HepG2 (cell line): ENCODE measurements at regions not wholly inside any gene's neighbourhood (a gene's known extent, or its start where the extent isn't known, plus 50 kb on each side); places are given as distances from the start of the nearest gene placed in this dataset.

Source experiments
- ATF3 ChIP-seq: sonication (generic); formaldehyde crosslinking; IDR thresholded peaks from 2 replicates; pipeline ENCODE4 v1.4.0; 2020; ENCODE audit warnings: missing genetic modification reagents
- ATRX ChIP-seq: sonication (generic); formaldehyde crosslinking; IDR thresholded peaks from 2 replicates; pipeline ENCODE4 v1.4.0; 2020; ENCODE audit warnings: missing genetic modification reagents, borderline replicate concordance
- BRCA1 ChIP-seq: sonication (generic); formaldehyde crosslinking; IDR thresholded peaks from 2 replicates; pipeline ENCODE4 v1.4.0; 2020; ENCODE audit warnings: missing genetic modification reagents
- CENPT ChIP-seq: sonication (generic); formaldehyde crosslinking; IDR thresholded peaks from 2 replicates; pipeline ENCODE4 v1.8.0; 2022; ENCODE audit warnings: low read depth, mild to moderate bottlenecking, moderate library complexity, missing genetic modification reagents
- EZH2 ChIP-seq: conservative IDR thresholded peaks from 2 replicates; pipeline ENCODE4 v1.6.1; 2012; ENCODE audit warnings: mild to moderate bottlenecking, low read depth, low read length, moderate library complexity
- HOXA3 ChIP-seq: sonication (generic); formaldehyde crosslinking; IDR thresholded peaks from 2 replicates; pipeline ENCODE4 v1.5.0; 2020; ENCODE audit warnings: missing genetic modification reagents
- KLF6 ChIP-seq: IDR thresholded peaks from 2 replicates; pipeline ENCODE4 v1.8.0; 2016; ENCODE audit warnings: missing biosample characterization, missing genetic modification reagents
- MTF1 ChIP-seq: sonication (generic); formaldehyde crosslinking; IDR thresholded peaks from 2 replicates; pipeline ENCODE4 v1.5.0; 2020; ENCODE audit warnings: missing genetic modification reagents
- POLR2A ChIP-seq, 2 experiments: IDR thresholded peaks; 2 replicates each; pipeline ENCODE4 v1.6.1; 2011; ENCODE audit warnings: low read depth in 2 of 2, low read length in 2 of 2, mild to moderate bottlenecking in 1 of 2, moderate library complexity in 1 of 2; ENCODE audit not compliant: insufficient read depth in 1 of 2
- RARA ChIP-seq: IDR thresholded peaks from 2 replicates; pipeline ENCODE4 v1.6.1; 2016; ENCODE audit warnings: missing genetic modification reagents, missing compliant biosample characterization
- RBFOX2 ChIP-seq: fragments of 200-400 bp; formaldehyde crosslinking; IDR thresholded peaks from 2 replicates; pipeline ENCODE4 v1.6.1; 2017; ENCODE audit warnings: low read depth, mild to moderate bottlenecking, low read length
- REST ChIP-seq, 2 experiments: IDR thresholded peaks; 2 replicates each; pipeline ENCODE4 v1.6.1; 2011 to 2012; ENCODE audit warnings: low read length in 2 of 2, borderline replicate concordance in 1 of 2, low read depth in 1 of 2, mild to moderate bottlenecking in 1 of 2, moderate library complexity in 1 of 2
- SNAPC2 ChIP-seq: sonication (generic); formaldehyde crosslinking; IDR thresholded peaks from 2 replicates; pipeline ENCODE4 v1.8.1; 2022; ENCODE audit warnings: mild to moderate bottlenecking, missing genetic modification reagents
- TBX2 ChIP-seq: sonication (generic); formaldehyde crosslinking; IDR thresholded peaks from 2 replicates; pipeline ENCODE4 v1.5.0; 2020; ENCODE audit warnings: missing genetic modification reagents, mild to moderate bottlenecking, borderline replicate concordance
- TCF12 ChIP-seq, 2 experiments: fragments of 450-650 bp in 1 of 2; sonication (generic) in 1 of 2; formaldehyde crosslinking in 1 of 2; IDR thresholded peaks; 2 replicates each; pipeline versions ENCODE4 v1.6.1 to v1.8.0; 2017 to 2022; ENCODE audit warnings: antibody characterized with exemption in 1 of 2, mild to moderate bottlenecking in 1 of 2, missing genetic modification reagents in 1 of 2, moderate library complexity in 1 of 2
- TGIF2 ChIP-seq: IDR thresholded peaks from 2 replicates; pipeline ENCODE4 v1.6.1; 2016; ENCODE audit warnings: control low read depth, missing compliant biosample characterization
- ZFY ChIP-seq: sonication (generic); formaldehyde crosslinking; IDR thresholded peaks from 2 replicates; pipeline ENCODE4 v1.4.0; 2020; ENCODE audit warnings: missing genetic modification reagents
- ZKSCAN8 ChIP-seq: IDR thresholded peaks from 2 replicates; pipeline ENCODE4 v1.6.1; 2016; ENCODE audit warnings: borderline replicate concordance, missing genetic modification reagents, missing compliant biosample characterization
- ZNF383 ChIP-seq: sonication (generic); formaldehyde crosslinking; IDR thresholded peaks from 2 replicates; pipeline ENCODE4 v1.4.0; 2020; ENCODE audit warnings: missing genetic modification reagents, mild to moderate bottlenecking, borderline replicate concordance
- ZNF430 ChIP-seq: sonication (generic); formaldehyde crosslinking; IDR thresholded peaks from 2 replicates; pipeline ENCODE4 v1.9.0; 2021; ENCODE audit warnings: mild to moderate bottlenecking, missing genetic modification reagents
- ZNF563 ChIP-seq: sonication (generic); formaldehyde crosslinking; IDR thresholded peaks from 2 replicates; pipeline ENCODE4 v1.8.0; 2022; ENCODE audit warnings: mild to moderate bottlenecking, moderate library complexity, missing genetic modification reagents
- ZNF687 ChIP-seq: sonication (generic); formaldehyde crosslinking; IDR thresholded peaks from 2 replicates; pipeline ENCODE4 v1.5.1; 2020; ENCODE audit warnings: mild to moderate bottlenecking, missing genetic modification reagents, moderate library complexity
- TF ChIP-seq, protein P1 (sequence below): IDR thresholded peaks from 2 replicates; pipeline ENCODE4 v1.6.1; 2016

DNA sequence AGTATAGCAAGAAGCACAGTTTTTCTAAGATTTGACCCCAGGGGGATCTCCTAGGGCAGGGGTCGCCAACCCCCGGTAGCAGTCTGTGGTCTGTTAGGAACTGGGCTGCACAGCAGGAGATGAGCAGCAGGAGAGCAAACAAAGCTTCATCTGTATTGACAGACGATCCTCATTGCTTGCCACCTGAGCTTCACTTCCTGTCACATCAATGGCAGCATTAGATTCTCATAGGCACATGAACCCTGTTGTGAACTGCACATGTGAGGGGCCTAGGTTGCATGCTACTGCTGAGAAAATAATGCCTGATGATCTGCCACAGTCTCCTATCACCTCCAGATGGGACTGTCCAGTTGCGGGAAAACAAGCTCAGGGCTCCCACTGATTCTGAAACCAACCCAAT is 136.2 kb downstream of the RGPD3 start (continued):
- TF ChIP-seq ZNF687 (CRISPR knock-in tag): peak; percentile 24; the same call in 1 of the 2 replicates
- TF ChIP-seq ZKSCAN8: 0 out of 2 replicates have a peak, but pooled peaks have one; percentile 30
- TF ChIP-seq SNAPC2: peak; percentile 84; the same call in 1 of the 2 replicates
- peak; percentile 62; the same call in 1 of the 2 replicates for TF ChIP-seq TBX2 (CRISPR knock-in tag)
- no peak for TF ChIP-seq EZH2
- 0 out of 2 replicates have a peak, but pooled peaks have one; percentile 39 for TF ChIP-seq ZFY
- peak; percentile 84; the same call in 1 of the 2 replicates for TF ChIP-seq BRCA1 (CRISPR knock-in tag)
- no peak for TF ChIP-seq TCF12 (IDR thresholded peaks at IDR 0.05)
- TF ChIP-seq TCF12 (CRISPR knock-in tag; IDR thresholded peaks at IDR 0.05): no peak
- no peak for TF ChIP-seq REST (IDR thresholded peaks at IDR 0.05; ENCODE audit: borderline replicate concordance in 1 of 2, low read depth in 1 of 2, low read length in 2 of 2)
- TF ChIP-seq ZNF383 (CRISPR knock-in tag): no peak
- TF ChIP-seq ZNF563 (CRISPR knock-in tag): peak; percentile 63; the same call in 1 of the 2 replicates
- TF ChIP-seq RARA: peak; percentile 86
- TF ChIP-seq MTF1 (CRISPR knock-in tag): no peak
- 0 out of 2 replicates have a peak, but pooled peaks have one; percentile 37 for TF ChIP-seq KLF6 (CRISPR knock-in tag)
- no peak for TF ChIP-seq RBFOX2
- TF ChIP-seq POLR2A (IDR thresholded peaks at IDR 0.05; ENCODE audit: insufficient read depth in 1 of 2, low read depth in 2 of 2, low read length in 2 of 2): no peak
- TF ChIP-seq ZNF430 (CRISPR knock-in tag): peak; percentile 54; the same call in 1 of the 2 replicates
- no peak for TF ChIP-seq CENPT (CRISPR knock-in tag)
- peak; percentile 77; the same call in 1 of the 2 replicates for TF ChIP-seq HOXA3 (CRISPR knock-in tag)
- TF ChIP-seq ATF3 (CRISPR knock-in tag): no peak
- TF ChIP-seq, protein P1, sequence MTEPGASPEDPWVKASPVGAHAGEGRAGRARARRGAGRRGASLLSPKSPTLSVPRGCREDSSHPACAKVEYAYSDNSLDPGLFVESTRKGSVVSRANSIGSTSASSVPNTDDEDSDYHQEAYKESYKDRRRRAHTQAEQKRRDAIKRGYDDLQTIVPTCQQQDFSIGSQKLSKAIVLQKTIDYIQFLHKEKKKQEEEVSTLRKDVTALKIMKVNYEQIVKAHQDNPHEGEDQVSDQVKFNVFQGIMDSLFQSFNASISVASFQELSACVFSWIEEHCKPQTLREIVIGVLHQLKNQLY (CRISPR knock-in tag): peak; percentile 65; the same call in 1 of the 2 replicates
- peak; percentile 68; the same call in 1 of the 2 replicates for TF ChIP-seq TGIF2
- no peak for TF ChIP-seq ATRX
